Activated CD4-positive, alpha-beta T cell treated with anti-CD3 and anti-CD28 coated beads, Interleukin-2, amount 50 U/mL, for 16 hours (primary cell): ENCODE measurements at regions not wholly inside any gene's neighbourhood (a gene's known extent, or its start where the extent isn't known, plus 50 kb on each side); places are given as distances from the start of the nearest gene placed in this dataset.
"Not testable (repeated sequence)": the region's sequence is repeated elsewhere in the genome, so short reads cannot be mapped to it uniquely, and the experiment has no call there.

ENCODE experiments used
- DNase-seq: peaks from one replicate; pipeline ENCODE4 v3.0.0-alpha.2; 2020

GRCh38 chr1:79207786-79208185, 201.3 kb upstream of the ADGRL4 start:
- DNase-seq, result no peak

- DNase-seq, result no peak
Observed at GRCh38 chr1:79207331-79207730, 200.8 kb upstream of the ADGRL4 start.

- DNase-seq, result no peak
Observed at GRCh38 chr1:79204779-79205479, 198.4 kb upstream of the ADGRL4 start.

DNA sequence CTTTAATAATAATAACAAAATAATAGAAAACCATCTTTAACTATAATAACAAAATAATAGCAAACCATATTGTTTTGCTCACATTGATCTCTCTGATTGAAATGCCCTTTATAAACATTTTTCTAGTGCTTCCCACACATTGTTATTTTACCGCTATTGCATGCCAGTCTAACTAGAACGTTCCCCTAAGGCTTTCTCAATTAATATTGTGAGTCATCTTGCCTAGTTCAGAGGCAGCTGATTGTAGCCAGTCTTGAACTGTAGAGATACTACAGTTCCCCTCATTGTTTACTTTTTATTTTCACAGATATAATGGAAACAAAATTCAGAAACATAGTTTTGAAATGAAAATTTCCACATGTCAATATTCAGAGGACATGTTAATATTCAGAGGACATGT, 192.3 kb upstream of the ADGRL4 start:
- DNase-seq, result no peak

DNA sequence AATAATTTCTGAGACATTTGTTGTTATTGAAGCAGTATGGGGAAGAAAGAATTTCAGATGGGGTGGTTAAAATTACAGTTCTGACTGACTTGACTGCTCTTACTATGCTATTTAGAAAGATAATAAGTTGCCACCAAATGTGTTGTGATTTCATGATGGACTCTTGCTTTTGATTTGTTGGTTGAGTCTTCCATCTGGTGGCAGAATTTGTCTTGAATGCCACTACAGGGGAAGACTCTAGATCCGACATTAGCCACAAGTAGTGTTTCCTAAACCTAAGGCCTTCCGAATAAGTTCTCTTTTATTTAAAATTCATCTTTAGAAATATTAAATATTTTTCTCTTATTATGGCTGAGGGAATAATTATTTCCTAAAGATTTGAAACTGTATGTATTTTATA, 190.9 kb upstream of the ADGRL4 start:
- DNase-seq, result no peak

DNA sequence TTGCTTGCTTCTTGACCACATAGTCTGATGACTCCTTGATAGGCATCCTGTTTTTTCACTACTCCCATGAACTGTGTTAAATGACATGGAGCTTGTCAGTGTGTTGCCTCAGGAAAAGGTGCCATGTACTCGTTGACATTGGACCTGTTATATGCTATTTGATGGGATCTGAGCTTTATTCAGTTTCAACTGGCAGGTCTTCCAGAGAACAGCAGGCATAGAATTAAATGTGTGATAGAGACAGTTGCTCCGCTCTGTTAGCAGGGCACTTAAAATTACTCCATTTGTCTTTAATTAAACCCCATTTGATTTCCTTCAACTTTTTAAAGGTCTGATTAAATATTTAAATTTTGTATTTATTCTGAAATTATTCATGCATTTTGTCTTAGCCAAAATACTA, 189.7 kb upstream of the ADGRL4 start:
- no peak for DNase-seq

DNA sequence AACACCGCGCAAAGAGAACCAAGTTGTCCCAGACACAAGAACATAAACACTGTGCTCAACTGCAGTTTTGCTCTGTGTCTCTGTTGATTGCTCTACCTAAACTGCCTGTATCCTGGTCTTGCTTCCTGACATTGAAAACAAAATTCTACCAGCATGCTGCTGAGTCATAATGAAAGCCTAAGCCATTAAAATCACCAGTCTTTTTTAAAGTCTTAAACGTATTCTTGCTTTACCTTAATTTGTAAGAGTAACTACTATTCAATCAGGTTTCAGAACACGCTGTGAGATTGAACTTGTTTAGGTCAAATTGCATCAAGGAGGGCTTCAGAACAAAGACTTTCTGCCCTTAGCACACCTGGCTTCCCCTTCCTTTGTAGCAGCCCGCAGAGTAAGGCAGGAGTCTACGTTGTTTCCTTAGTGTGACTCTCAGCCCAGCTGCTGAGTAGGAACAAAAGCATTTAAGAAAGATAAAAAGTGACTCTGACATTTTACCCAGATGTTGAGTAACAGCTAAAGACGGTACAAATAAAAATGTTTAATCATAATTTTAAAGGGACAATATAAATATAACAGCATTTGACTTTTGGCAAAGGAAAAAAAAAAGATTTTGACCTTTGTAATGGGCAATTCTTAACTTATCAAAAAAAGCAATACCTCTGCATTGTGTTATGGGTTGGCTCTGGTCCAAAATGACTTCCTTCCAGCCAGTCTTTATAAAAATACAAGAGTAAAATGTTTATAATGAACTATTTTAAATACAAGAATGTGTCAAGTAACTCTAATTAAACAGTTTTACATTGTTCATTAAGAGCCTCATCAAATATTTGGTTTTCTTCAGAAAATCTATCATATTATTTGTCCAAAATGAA, 186.9 kb upstream of the ADGRL4 start:
- peak; percentile 26 for DNase-seq

- DNase-seq, result no peak
Observed at GRCh38 chr1:79190074-79190473, 183.5 kb upstream of the ADGRL4 start.

- no peak for DNase-seq
Observed at GRCh38 chr1:79188337-79188736, 181.8 kb upstream of the ADGRL4 start.

DNA sequence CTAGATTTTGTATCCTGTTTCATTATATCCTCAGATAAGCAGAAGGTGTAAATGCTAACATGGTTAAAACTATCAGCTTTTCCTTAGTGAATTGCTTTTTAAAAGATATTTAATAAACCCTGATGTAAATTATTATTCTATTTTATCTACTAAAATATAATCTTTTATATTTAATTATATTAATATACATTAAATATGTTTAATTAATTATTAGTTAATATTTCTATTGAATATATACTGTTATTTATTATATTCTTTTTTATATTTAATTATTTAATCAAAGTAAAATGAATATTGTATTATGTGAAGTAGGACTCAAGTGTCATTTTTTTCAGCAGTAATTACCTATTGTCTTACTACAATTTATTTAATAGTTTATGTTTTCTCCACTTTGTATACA, 179.7 kb upstream of the ADGRL4 start:
- DNase-seq, result no peak

DNA sequence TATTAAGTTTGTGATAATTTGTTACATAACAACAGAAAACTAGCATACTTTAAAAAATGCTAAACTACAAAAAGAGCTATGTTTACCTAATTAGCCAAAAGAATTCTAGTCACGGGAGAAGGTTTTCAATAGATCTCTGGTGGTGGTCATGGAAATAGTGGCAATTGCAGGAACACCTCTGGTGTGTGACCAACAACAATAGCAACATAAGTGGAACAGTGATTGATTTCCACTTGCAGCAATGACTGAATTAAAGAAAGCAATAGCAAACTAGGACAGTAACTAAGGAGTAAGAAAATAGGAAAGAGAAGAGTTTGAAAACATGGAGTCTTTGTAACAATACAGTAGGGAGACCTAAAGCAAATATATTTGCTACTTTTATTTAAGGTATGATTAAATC, 171.3 kb upstream of the ADGRL4 start:
- DNase-seq, result no peak

DNA sequence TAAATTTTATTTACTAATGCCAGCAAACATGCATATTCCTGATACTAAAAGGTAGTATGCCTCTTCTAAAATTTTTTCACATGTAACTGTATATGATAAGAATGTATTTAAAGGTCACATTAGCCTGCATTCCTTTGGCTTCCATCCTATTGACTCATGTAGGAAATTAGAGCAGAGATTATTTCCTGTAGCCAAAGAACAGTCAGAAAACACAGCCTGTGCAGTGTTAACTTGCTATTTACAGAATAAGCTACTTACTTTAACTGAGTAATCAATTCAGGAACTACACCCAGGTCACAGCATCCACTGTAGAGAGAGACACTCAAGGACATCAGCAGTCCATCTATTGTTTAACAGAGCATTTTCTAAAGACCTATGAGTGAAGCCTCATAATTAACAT, 154.5 kb upstream of the ADGRL4 start:
- no peak for DNase-seq

- DNase-seq, result no peak
Observed at GRCh38 chr1:79155991-79156390, 149.5 kb upstream of the ADGRL4 start.

DNA sequence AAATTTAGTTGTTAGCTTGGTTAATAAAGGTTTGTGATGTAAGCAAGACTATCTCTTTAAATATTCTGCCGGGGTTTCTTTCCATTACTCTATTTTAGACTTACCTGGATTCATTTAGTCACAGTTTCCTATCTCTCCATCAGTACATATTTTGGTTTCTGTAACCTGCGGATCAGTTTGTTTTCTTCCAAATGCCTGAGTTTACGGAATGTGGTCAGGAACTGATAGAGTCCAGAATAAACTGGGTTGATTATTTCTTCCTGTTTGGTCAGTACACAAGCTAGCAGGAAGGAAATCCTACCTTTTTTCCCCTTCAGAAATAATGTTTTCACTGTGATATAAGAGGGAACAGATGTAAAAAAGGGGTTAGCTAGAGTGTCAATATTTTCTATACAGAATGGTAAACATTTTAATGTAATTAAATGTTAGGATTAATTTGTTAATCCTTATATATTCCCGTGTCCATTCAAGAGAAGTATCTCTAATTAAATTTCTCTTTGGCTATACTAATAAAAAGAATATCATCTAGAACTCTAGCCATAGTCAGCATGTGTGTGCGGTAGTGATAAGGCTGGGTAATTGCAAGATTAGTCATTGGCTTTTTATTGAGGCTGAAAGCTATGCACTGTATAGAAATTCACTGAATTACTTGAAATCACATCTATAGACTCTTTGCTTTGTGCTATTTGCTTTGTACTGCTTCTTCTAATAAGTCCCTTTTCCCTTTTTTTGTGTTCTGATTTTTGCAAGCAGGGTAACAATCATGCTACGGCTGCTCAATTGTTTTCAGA, 144.7 kb upstream of the ADGRL4 start:
- no peak for DNase-seq

DNA sequence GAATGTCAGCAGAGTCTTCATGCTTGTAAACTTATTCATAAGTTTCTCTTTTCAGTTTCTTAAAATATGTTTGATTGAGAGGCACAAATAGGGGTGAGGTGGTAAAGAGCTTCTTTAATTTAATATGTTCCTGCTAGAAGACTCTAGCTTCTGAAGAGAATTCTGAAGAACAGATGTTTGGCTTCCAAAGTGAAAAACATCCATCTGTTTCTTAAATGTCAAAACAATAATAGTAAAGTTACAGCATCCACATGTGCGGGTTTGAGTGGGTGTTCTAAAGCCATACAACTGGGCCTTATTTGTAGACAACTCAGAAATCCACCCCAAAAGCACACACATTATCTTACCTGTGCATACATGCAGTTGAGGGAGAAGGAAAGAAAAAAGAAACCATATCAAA, 144.0 kb upstream of the ADGRL4 start:
- DNase-seq, result no peak

GRCh38 chr1:79138227-79138626, 131.7 kb upstream of the ADGRL4 start:
- DNase-seq, result not testable (repeated sequence)

GRCh38 chr1:79133774-79134364, 127.3 kb upstream of the ADGRL4 start:
- no peak for DNase-seq

- DNase-seq, result no peak
Observed at GRCh38 chr1:79131626-79132025, 125.1 kb upstream of the ADGRL4 start.

GRCh38 chr1:79129914-79130313, 123.4 kb upstream of the ADGRL4 start:
- no peak for DNase-seq

DNA sequence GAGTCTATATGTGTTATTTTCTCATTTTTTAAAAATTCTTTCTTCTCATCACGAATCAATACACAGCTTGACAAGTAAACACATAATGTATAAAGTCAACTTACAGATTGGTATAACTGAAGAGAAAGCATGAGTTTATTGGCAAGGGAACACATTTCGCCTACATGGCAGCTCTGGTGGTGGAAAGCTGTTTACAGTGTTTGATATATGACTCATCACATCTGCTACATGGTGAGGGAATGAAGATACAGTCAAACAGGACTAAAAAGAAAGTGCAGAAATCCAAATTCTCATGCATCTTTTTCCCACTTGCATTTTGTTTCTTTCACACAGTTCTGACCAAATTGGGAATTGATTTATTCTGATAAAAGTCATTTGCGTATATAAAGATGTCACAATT, 122.2 kb upstream of the ADGRL4 start:
- no peak for DNase-seq

DNA sequence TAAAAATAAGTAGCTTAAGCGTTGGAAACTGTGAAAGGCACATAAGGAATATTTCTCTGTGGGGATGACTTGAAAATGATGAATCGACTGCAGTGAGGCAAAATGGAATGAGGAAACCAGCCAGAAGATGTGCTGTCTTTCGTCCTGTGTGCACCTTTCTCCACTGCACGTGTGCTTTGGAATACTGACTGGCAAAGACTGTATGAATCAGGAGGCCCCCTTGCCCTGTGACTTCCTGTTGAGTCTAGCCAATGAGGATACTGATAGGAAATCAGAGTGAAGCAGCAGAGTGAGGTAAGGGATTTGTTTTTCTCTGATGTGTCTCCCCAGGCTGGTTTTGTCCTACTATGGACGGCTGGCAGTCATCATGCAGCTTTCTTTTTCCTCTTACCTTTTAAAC, 118.2 kb upstream of the ADGRL4 start:
- DNase-seq, result no peak

GRCh38 chr1:79122521-79122920, 116.0 kb upstream of the ADGRL4 start:
- no peak for DNase-seq

DNA sequence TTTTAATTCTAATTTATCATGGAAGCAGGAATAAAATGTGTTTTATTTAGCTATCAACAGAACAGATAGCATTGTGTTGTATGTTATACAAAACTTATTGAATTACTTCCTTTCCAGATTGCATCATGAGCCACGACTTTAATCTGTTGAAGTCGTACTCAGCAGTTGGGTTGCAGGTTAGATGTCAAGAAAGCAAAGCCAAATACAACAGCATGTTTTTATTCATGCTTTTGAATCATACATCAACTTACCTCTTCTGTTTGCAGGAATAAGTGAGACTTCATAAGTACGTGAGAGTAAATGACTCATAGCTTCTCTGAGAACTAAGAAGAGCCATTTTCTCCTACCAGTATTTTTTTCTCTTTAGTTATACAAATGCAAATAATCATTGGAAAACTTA, 110.8 kb upstream of the ADGRL4 start:
- DNase-seq, result no peak
